ENCODE measurements at regions not wholly inside any gene's neighbourhood (a gene's known extent, or its start where the extent isn't known, plus 50 kb on each side); places are given as distances from the start of the nearest gene placed in this dataset.

GRCh38 chr14:58697930-58698642 lies 60.3 kb downstream of the DACT1 start:
- no peak overlapping the region for H3K9ac ChIP-seq (ENCODE audit: extremely low read depth, low read length, poor library complexity, severe bottlenecking)
- WGBS, 2 experiments (ENCODE audit: insufficient coverage in 1 of 2, insufficient read length in 1 of 2): 63 to 86% methylated on average over 1 to 4 of the region's 4 CpGs
- H3K4me1 ChIP-seq (ENCODE audit: control insufficient read depth, insufficient read depth, low read length): no peaks in the 10 kb centered on the region
- no peak overlapping the region for H3K4me3 ChIP-seq (ENCODE audit: low read length)
- Mint-ChIP-seq H3K27me3 (ENCODE audit: insufficient read depth) (no peaks in the 10 kb centered on the region), H3K36me3 (ENCODE audit: low read depth) (no peaks in the 10 kb centered on the region), H3K9me3 (no peaks in the 10 kb centered on the region), H3K4me1 (peaks cover 12% of the 10 kb centered on the region), H3K4me3 (no peak overlapping the region), H3K27ac (no peak overlapping the region)
- H3K27ac ChIP-seq (ENCODE audit: low read depth, low read length): no peak overlapping the region
- no peak for DNase-seq
- no peaks in the 10 kb centered on the region for H3K36me3 ChIP-seq (ENCODE audit: control insufficient read depth, insufficient read depth, low read length)
- no peaks in the 10 kb centered on the region for H3K27me3 ChIP-seq (ENCODE audit: control insufficient read depth, insufficient read depth, low read length, poor library complexity, severe bottlenecking)
- H3K9me3 ChIP-seq (ENCODE audit: control insufficient read depth, low read length): no peaks in the 10 kb centered on the region
- no peak for TF ChIP-seq CTCF (conservative IDR thresholded peaks at IDR 0.05)

DNA sequence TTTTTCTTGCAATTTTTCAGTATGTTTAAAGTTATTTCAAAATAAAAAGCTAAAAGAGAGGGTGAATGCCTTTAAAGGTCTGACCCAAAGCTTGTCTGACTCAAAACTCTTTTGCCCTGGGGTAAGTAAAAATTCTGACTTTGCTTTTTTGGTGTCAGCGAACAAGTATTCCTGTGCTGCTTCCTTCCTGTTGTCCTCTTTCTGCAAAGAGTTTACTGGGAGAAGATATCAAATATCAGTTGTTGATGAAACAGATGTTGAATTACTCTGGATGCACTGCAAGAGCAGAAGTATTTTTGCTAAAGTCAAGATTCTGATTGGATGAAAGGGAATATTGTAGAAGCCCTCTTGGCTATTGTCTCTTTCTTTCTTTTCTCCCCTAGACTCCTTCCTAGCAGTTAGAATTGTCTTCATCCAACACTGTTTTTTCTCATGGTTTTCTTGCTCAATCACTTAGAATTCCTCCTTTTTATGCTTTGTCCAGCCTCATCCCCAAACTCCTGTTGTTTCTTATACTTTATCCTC lies 62.0 kb downstream of the DACT1 start:
- H3K27me3 ChIP-seq (ENCODE audit: control insufficient read depth, insufficient read depth, low read length, poor library complexity, severe bottlenecking): no peaks in the 10 kb centered on the region
- Mint-ChIP-seq H3K27ac (no peak overlapping the region), H3K4me3 (no peak overlapping the region), H3K9me3 (no peaks in the 10 kb centered on the region), H3K4me1 (peaks cover 25% of the 10 kb centered on the region), H3K36me3 (ENCODE audit: low read depth) (no peaks in the 10 kb centered on the region), H3K27me3 (ENCODE audit: insufficient read depth) (no peaks in the 10 kb centered on the region)
- H3K36me3 ChIP-seq (ENCODE audit: control insufficient read depth, insufficient read depth, low read length): no peaks in the 10 kb centered on the region
- H3K4me3 ChIP-seq (ENCODE audit: low read length): no peak overlapping the region
- WGBS, 2 experiments (ENCODE audit: insufficient coverage in 1 of 2, insufficient read length in 1 of 2): 88 to 90% methylated on average over 1 of the region's 1 CpG
- H3K9me3 ChIP-seq (ENCODE audit: control insufficient read depth, low read length): no peaks in the 10 kb centered on the region
- H3K9ac ChIP-seq (ENCODE audit: extremely low read depth, low read length, poor library complexity, severe bottlenecking): no peak overlapping the region
- no peak for DNase-seq
- H3K27ac ChIP-seq (ENCODE audit: low read depth, low read length): no peak overlapping the region
- peaks cover 7% of the 10 kb centered on the region for H3K4me1 ChIP-seq (ENCODE audit: control insufficient read depth, insufficient read depth, low read length)
- TF ChIP-seq CTCF (conservative IDR thresholded peaks at IDR 0.05): no peak

GRCh38 chr14:58701156-58701555 lies 63.4 kb downstream of the DACT1 start:
- Histone ChIP-seq H3K4me1 (ENCODE audit: control insufficient read depth, insufficient read depth, low read length) (peaks cover 7% of the 10 kb centered on the region), H3K36me3 (ENCODE audit: control insufficient read depth, insufficient read depth, low read length) (no peaks in the 10 kb centered on the region), H3K27me3 (ENCODE audit: control insufficient read depth, insufficient read depth, low read length, poor library complexity, severe bottlenecking) (no peaks in the 10 kb centered on the region), H3K27ac (ENCODE audit: low read depth, low read length) (no peak overlapping the region), H3K4me3 (ENCODE audit: low read length) (no peak overlapping the region), H3K9me3 (ENCODE audit: control insufficient read depth, low read length) (no peaks in the 10 kb centered on the region), H3K9ac (ENCODE audit: extremely low read depth, low read length, poor library complexity, severe bottlenecking) (no peak overlapping the region)
- no peaks in the 10 kb centered on the region for H3K9me3 Mint-ChIP-seq
- H3K27me3 Mint-ChIP-seq (ENCODE audit: insufficient read depth): no peaks in the 10 kb centered on the region
- no peak for TF ChIP-seq CTCF (conservative IDR thresholded peaks at IDR 0.05)
- peaks cover 25% of the 10 kb centered on the region for H3K4me1 Mint-ChIP-seq
- H3K36me3 Mint-ChIP-seq (ENCODE audit: low read depth): no peaks in the 10 kb centered on the region
- DNase-seq: no peak
- no peak overlapping the region for H3K4me3 Mint-ChIP-seq
- 81 to 84% methylated on average over 2 to 3 of the region's 3 CpGs for WGBS, 2 experiments (ENCODE audit: insufficient coverage in 1 of 2, insufficient read length in 1 of 2)
- no peak overlapping the region for H3K27ac Mint-ChIP-seq

All from endodermal cell (in vitro differentiated cells).